IMR-90 (cell line): ENCODE measurements at regions not wholly inside any gene's neighbourhood (a gene's known extent, or its start where the extent isn't known, plus 50 kb on each side); places are given as distances from the start of the nearest gene placed in this dataset.

Experiments used
- ATAC-seq: fragments of 200-7000 bp; cut with Tn5 transposase; 2 replicates; pipeline ENCODE4 v1.9.1; 2020; ENCODE audit warnings: low read depth, mild to moderate bottlenecking, moderate library complexity
- BruUV-seq: library from RNA; stranded (reverse); fragments of 400-500 nt; replicated peaks from 2 replicates; lab custom pipeline; 2021; lab: Mats Ljungman, UMichigan
- CTCF ChIA-PET: fragments of 300-600 bp; formaldehyde crosslinking; extraction: SDS; loops from one replicate; lab custom pipeline; 2021; ENCODE audit warnings: antibody characterized with exemption; lab: Yijun Ruan, JAX
- POLR2A ChIA-PET: fragments of 300-600 bp; sonication (Branson Sonifier 250); formaldehyde crosslinking; loops from one replicate; lab custom pipeline; 2022; ENCODE audit warnings: antibody characterized with exemption; ENCODE audit not compliant: unreplicated experiment; lab: Charles Lee
- DNase-seq: peaks from one replicate; pipeline ENCODE4 v3.0.0; 2013
- H2AFZ ChIP-seq: replicated peaks from 2 replicates; pipeline ENCODE3; 2013; ENCODE audit warnings: low read length, mild to moderate bottlenecking; ENCODE audit not compliant: poor library complexity
- H2AK5ac ChIP-seq: 2 replicates; pipeline ENCODE4 v1.6.1; 2013; ENCODE audit warnings: low read depth, low read length, inconsistent platforms
- H2AK9ac ChIP-seq: replicated peaks from 2 replicates; pipeline ENCODE3; 2013; ENCODE audit warnings: mild to moderate bottlenecking, low read depth, low read length, moderate library complexity; ENCODE audit not compliant: poor library complexity
- H2BK120ac ChIP-seq: 2 replicates; pipeline ENCODE4 v1.6.1; 2013; ENCODE audit warnings: low read depth, low read length, inconsistent platforms
- H2BK15ac ChIP-seq: 3 replicates; pipeline ENCODE4 v1.6.1; 2013; ENCODE audit warnings: low read depth, low read length, inconsistent platforms
- H2BK20ac ChIP-seq: 2 replicates; pipeline ENCODE4 v1.6.1; 2013; ENCODE audit warnings: low read depth, mild to moderate bottlenecking, inconsistent platforms, low read length, moderate library complexity
- H2BK5ac ChIP-seq: 2 replicates; pipeline ENCODE4 v1.6.1; 2013; ENCODE audit warnings: mild to moderate bottlenecking, low read depth, low read length, inconsistent platforms; ENCODE audit not compliant: poor library complexity, severe bottlenecking
- H3K14ac ChIP-seq: replicated peaks from 2 replicates; pipeline ENCODE4 v1.6.1; 2013; ENCODE audit warnings: low read depth, low read length, inconsistent platforms
- H3K18ac ChIP-seq: 2 replicates; pipeline ENCODE4 v1.6.1; 2013; ENCODE audit warnings: low read depth, low read length, control low read depth
- H3K23ac ChIP-seq: 2 replicates; pipeline ENCODE4 v1.6.1; 2013; ENCODE audit warnings: low read depth, low read length, inconsistent platforms
- H3K27ac ChIP-seq: 2 replicates; pipeline ENCODE4 v1.5.1; 2013; ENCODE audit warnings: mild to moderate bottlenecking, control low read depth, low read length; ENCODE audit not compliant: insufficient read depth
- H3K27me3 ChIP-seq: 2 replicates; pipeline ENCODE4 v1.6.1; 2013; ENCODE audit warnings: low read length; ENCODE audit not compliant: control insufficient read depth, insufficient read depth
- H3K36me3 ChIP-seq: 2 replicates; pipeline ENCODE4 v1.6.1; 2013; ENCODE audit warnings: low read length, mixed read lengths; ENCODE audit not compliant: control insufficient read depth, insufficient read depth
- H3K4ac ChIP-seq: 2 replicates; pipeline ENCODE4 v1.6.1; 2013; ENCODE audit warnings: low read depth, low read length, inconsistent platforms
- H3K4me1 ChIP-seq: 2 replicates; pipeline ENCODE4 v1.6.1; 2013; ENCODE audit warnings: low read length, mixed read lengths; ENCODE audit not compliant: control insufficient read depth, insufficient read depth
- H3K4me2 ChIP-seq: 2 replicates; pipeline ENCODE4 v1.6.1; 2013; ENCODE audit warnings: low read depth, mild to moderate bottlenecking, control low read depth, low read length, moderate library complexity
- H3K4me3 ChIP-seq: 2 replicates; pipeline ENCODE4 v1.5.1; 2013; ENCODE audit warnings: low read depth, mild to moderate bottlenecking, control low read depth, low read length, moderate library complexity; ENCODE audit not compliant: insufficient read depth
- H3K56ac ChIP-seq: 2 replicates; pipeline ENCODE4 v1.6.1; 2013; ENCODE audit warnings: low read length, inconsistent platforms; ENCODE audit not compliant: insufficient read depth; ENCODE audit errors: extremely low read depth
- H3K79me1 ChIP-seq, 2 experiments: 2 replicates each; pipeline ENCODE4 v1.6.1; 2013; ENCODE audit warnings: low read length in 2 of 2, inconsistent platforms in 1 of 2, low read depth in 1 of 2
- H3K9ac ChIP-seq: 2 replicates; pipeline ENCODE4 v1.6.1; 2013; ENCODE audit warnings: low read depth, low read length, control low read depth
- H3K9me1 ChIP-seq: 2 replicates; pipeline ENCODE4 v1.6.1; 2013; ENCODE audit warnings: low read length, inconsistent platforms; ENCODE audit not compliant: insufficient read depth
- H3K9me3 ChIP-seq: 2 replicates; pipeline ENCODE4 v1.6.1; 2013; ENCODE audit warnings: low read length; ENCODE audit not compliant: control insufficient read depth, insufficient read depth
- H4K20me1 ChIP-seq: 2 replicates; pipeline ENCODE4 v1.6.1; 2013; ENCODE audit warnings: low read length, inconsistent platforms; ENCODE audit not compliant: insufficient read depth
- H4K5ac ChIP-seq: 2 replicates; pipeline ENCODE4 v1.6.1; 2013; ENCODE audit warnings: mild to moderate bottlenecking, low read depth, low read length, control low read depth
- H4K8ac ChIP-seq, 2 experiments: 2 replicates each; pipeline ENCODE4 v1.6.1; 2013; ENCODE audit warnings: low read depth in 2 of 2, low read length in 2 of 2, control low read depth in 1 of 2, inconsistent platforms in 1 of 2
- H4K91ac ChIP-seq: 2 replicates; pipeline ENCODE4 v1.6.1; 2013; ENCODE audit warnings: low read depth, low read length, inconsistent platforms; ENCODE audit not compliant: insufficient read depth
- BHLHE40 ChIP-seq: fragments of 150-350 bp; IDR thresholded peaks from 2 replicates; pipeline ENCODE4 v1.6.1; 2016; ENCODE audit warnings: mild to moderate bottlenecking, low read depth, low read length
- CHD1 ChIP-seq: IDR thresholded peaks from 2 replicates; pipeline ENCODE4 v1.6.1; 2012; ENCODE audit warnings: low read depth, low read length, improper control_type of control experiment
- ELK1 ChIP-seq: fragments of 150-350 bp; IDR thresholded peaks from 2 replicates; pipeline ENCODE4 v1.6.1; 2016; ENCODE audit warnings: low read depth, mild to moderate bottlenecking, low read length, moderate library complexity, borderline replicate concordance
- FOS ChIP-seq: fragments of 150-350 bp; IDR thresholded peaks from 2 replicates; pipeline ENCODE4 v1.6.1; 2016; ENCODE audit warnings: low read depth, low read length
- MAZ ChIP-seq: IDR thresholded peaks from 2 replicates; pipeline ENCODE4 v1.6.1; 2012; ENCODE audit warnings: low read depth, mild to moderate bottlenecking, low read length, improper control_type of control experiment, moderate library complexity, borderline replicate concordance
- MXI1 ChIP-seq: IDR thresholded peaks from 2 replicates; pipeline ENCODE4 v1.6.1; 2012; ENCODE audit warnings: low read depth, mild to moderate bottlenecking, low read length, moderate library complexity, borderline replicate concordance
- POLR2A ChIP-seq: IDR thresholded peaks from 2 replicates; pipeline ENCODE4 v1.6.1; 2012; ENCODE audit warnings: mild to moderate bottlenecking, low read depth, low read length
- RAD21 ChIP-seq: IDR thresholded peaks from 2 replicates; pipeline ENCODE4 v1.6.1; 2012; ENCODE audit warnings: low read length, improper control_type of control experiment
- RCOR1 ChIP-seq: IDR thresholded peaks from 2 replicates; pipeline ENCODE4 v1.6.1; 2012; ENCODE audit warnings: mild to moderate bottlenecking, low read length, improper control_type of control experiment; ENCODE audit not compliant: insufficient replicate concordance
- RFX5 ChIP-seq: IDR thresholded peaks from 2 replicates; pipeline ENCODE4 v1.8.0; 2012; ENCODE audit warnings: low read depth, mild to moderate bottlenecking, low read length, moderate library complexity
- SMC3 ChIP-seq: fragments of 150-350 bp; IDR thresholded peaks from 2 replicates; pipeline ENCODE4 v1.6.1; 2016; ENCODE audit warnings: low read depth, mild to moderate bottlenecking, antibody characterized with exemption, low read length, moderate library complexity
- USF2 ChIP-seq: fragments of 150-350 bp; IDR thresholded peaks from 2 replicates; pipeline ENCODE4 v1.6.1; 2017; ENCODE audit warnings: mild to moderate bottlenecking, antibody characterized with exemption, low read length, low read depth
- WGBS, 2 experiments: methylation state at CpG; one replicate each; pipeline versions ENCODE4 v1.1.5 to v1.1.7; 2013; ENCODE audit warnings: missing lambda C conversion rate in 2 of 2; ENCODE audit not compliant: insufficient read length in 1 of 2; ENCODE audit errors: extremely low coverage in 2 of 2; 5-methylcytosine and 5-hydroxymethylcytosine counted together
- dilution Hi-C: fragments of 300-500 bp; cut with HindIII; formaldehyde crosslinking; loops from one replicate; pipeline ENCODE4 v1.14.3; 2018; ENCODE audit warnings: low sequenced_read_pairs; ENCODE audit not compliant: unreplicated experiment
- in situ Hi-C: fragments of 300-500 bp; cut with MboI; formaldehyde crosslinking; loops from 3 replicates; pipeline ENCODE4 v1.14.3; 2019; ENCODE audit warnings: low sequenced_read_pairs, inconsistent platforms, mixed read lengths
- intact Hi-C: fragments of 100-400 bp; cut with micrococcal nuclease; formaldehyde crosslinking; loops from 2 replicates; pipeline ENCODE4 v1.10.0; 2022
- TF ChIP-seq, protein P1 (sequence below): conservative IDR thresholded peaks from 2 replicates; pipeline ENCODE4 v1.5.1; 2012; ENCODE audit warnings: mild to moderate bottlenecking, low read depth, low read length, improper control_type of control experiment

DNA sequence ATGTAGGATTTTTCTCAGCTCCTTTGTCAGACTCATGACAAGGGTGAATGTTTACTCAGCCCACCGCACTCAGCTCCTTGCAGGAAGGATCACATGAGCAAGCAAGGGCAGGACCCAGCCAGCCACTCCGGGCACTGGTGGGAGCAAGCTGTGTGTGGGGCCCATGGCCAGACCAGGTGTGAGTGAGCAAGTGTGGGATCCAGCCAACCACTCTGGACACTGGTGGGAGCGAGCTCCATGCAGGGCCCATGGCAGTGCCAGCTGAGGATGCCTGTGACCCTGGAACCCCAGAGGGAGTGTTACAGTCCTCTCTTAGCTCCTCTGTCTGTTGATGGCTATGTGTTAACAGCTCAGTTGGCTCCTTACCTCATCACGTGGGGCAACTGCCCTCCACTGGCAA lies 2750.6 kb downstream of the PCDH7 start:
- Histone ChIP-seq H2BK15ac (no peak overlapping the region), H3K9me1 (no peaks in the 10 kb centered on the region), H2AK9ac (no peak overlapping the region), H3K27me3 (no peaks in the 10 kb centered on the region), H4K8ac (no peak overlapping the region), H3K27ac (no peak overlapping the region), H4K5ac (no peak overlapping the region), H2BK20ac (no peak overlapping the region), H3K23ac (no peak overlapping the region), H3K79me1 (no peaks in the 10 kb centered on the region), H3K36me3 (no peaks in the 10 kb centered on the region), H2BK5ac (no peak overlapping the region), H3K4me2 (no peak overlapping the region), H3K9ac (no peak overlapping the region), H2BK120ac (no peak overlapping the region), H3K56ac (no peak overlapping the region), H3K4me1 (no peaks in the 10 kb centered on the region), H3K18ac (no peak overlapping the region), H2AFZ (no peak overlapping the region), H3K4ac (no peak overlapping the region), H2AK5ac (no peak overlapping the region), H4K20me1 (no peaks in the 10 kb centered on the region), H3K4me3 (no peak overlapping the region), H3K14ac (no peak overlapping the region), H4K91ac (no peak overlapping the region), H3K9me3 (peaks cover 4% of the 10 kb centered on the region; the same call in 1 of the 2 replicates)
- in situ Hi-C loops: no loop called here
- ChIA-PET POLR2A (no interaction called here), CTCF (no interaction called here)
- WGBS, 2 experiments: no CpG with 5 or more reads among the region's 4 CpGs
- ATAC-seq (no peak), DNase-seq (no peak)
- no TSS peak for BruUV-seq
- intact Hi-C loops: no loop called here
- dilution Hi-C loops: no loop called here
- TF ChIP-seq USF2 (no peak), MAZ (no peak), RFX5 (no peak), RCOR1 (no peak), ELK1 (no peak), BHLHE40 (no peak), SMC3 (no peak), MXI1 (no peak), CHD1 (no peak), POLR2A (no peak), RAD21 (no peak), FOS (no peak)
- TF ChIP-seq, protein P1, sequence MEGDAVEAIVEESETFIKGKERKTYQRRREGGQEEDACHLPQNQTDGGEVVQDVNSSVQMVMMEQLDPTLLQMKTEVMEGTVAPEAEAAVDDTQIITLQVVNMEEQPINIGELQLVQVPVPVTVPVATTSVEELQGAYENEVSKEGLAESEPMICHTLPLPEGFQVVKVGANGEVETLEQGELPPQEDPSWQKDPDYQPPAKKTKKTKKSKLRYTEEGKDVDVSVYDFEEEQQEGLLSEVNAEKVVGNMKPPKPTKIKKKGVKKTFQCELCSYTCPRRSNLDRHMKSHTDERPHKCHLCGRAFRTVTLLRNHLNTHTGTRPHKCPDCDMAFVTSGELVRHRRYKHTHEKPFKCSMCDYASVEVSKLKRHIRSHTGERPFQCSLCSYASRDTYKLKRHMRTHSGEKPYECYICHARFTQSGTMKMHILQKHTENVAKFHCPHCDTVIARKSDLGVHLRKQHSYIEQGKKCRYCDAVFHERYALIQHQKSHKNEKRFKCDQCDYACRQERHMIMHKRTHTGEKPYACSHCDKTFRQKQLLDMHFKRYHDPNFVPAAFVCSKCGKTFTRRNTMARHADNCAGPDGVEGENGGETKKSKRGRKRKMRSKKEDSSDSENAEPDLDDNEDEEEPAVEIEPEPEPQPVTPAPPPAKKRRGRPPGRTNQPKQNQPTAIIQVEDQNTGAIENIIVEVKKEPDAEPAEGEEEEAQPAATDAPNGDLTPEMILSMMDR: no peak
